ENCODE measurements at regions not wholly inside any gene's neighbourhood (a gene's known extent, or its start where the extent isn't known, plus 50 kb on each side); places are given as distances from the start of the nearest gene placed in this dataset.
"Not testable (repeated sequence)": the region's sequence is repeated elsewhere in the genome, so short reads cannot be mapped to it uniquely, and the experiment has no call there.

DNA sequence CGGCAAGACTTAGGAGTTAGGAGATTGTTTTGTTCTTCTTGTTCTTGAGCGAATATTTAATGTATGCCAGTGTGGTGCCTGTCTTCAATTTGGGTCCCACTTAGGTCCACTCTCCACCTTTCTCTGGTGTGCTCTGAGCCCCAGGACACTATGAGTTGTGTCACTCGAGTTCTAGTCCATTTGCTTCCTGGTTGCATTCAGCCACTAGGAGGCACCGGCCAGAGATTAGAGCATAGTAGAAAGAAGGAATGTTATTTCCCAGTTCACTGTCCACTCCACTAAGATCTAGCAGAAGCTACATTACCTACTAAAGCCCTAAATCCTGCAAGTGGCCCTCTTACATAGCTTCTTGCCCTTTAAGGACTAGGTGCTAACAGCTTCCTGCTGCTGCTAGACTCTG, 326.9 kb downstream of the NAF1 start:
- ATAC-seq (no peak), DNase-seq (no peak)
- H3K9me3 ChIP-seq, result peaks cover 2% of the 10 kb centered on the region
- peaks cover 13% of the 10 kb centered on the region for H3K4me1 ChIP-seq (ENCODE audit: low read depth)
- no peak overlapping the region for H3K4me3 ChIP-seq
- no peaks in the 10 kb centered on the region for H3K36me3 ChIP-seq (ENCODE audit: low read depth)
- intact Hi-C loops (cut with DNase I, micrococcal nuclease), result no loop called here
- TF ChIP-seq, protein P1, sequence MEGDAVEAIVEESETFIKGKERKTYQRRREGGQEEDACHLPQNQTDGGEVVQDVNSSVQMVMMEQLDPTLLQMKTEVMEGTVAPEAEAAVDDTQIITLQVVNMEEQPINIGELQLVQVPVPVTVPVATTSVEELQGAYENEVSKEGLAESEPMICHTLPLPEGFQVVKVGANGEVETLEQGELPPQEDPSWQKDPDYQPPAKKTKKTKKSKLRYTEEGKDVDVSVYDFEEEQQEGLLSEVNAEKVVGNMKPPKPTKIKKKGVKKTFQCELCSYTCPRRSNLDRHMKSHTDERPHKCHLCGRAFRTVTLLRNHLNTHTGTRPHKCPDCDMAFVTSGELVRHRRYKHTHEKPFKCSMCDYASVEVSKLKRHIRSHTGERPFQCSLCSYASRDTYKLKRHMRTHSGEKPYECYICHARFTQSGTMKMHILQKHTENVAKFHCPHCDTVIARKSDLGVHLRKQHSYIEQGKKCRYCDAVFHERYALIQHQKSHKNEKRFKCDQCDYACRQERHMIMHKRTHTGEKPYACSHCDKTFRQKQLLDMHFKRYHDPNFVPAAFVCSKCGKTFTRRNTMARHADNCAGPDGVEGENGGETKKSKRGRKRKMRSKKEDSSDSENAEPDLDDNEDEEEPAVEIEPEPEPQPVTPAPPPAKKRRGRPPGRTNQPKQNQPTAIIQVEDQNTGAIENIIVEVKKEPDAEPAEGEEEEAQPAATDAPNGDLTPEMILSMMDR (IDR thresholded peaks at IDR 0.05), result no peak

DNA sequence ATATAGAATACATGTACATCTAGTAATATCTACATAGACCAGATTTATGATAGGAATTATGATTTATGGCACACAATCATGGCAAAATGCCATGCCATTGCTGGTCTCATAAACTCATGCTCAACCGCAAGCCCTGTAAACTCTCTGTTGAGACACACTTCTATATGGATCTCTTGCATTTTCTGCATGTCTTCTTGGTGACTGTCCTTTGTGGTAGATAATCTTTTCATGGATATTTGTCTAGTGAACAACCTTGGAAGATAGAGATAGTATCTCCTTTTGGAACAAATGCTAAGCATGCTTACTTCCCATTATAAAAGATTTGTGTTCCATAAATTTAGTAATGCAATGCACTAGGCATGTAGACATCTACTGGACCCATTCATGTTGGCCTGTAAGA, 328.0 kb downstream of the NAF1 start:
- Histone ChIP-seq H3K4me1 (ENCODE audit: low read depth) (peaks cover 13% of the 10 kb centered on the region), H3K4me3 (no peak overlapping the region), H3K9me3 (peaks cover 2% of the 10 kb centered on the region), H3K36me3 (ENCODE audit: low read depth) (no peaks in the 10 kb centered on the region)
- DNase-seq, result peak in 2 of 3 donors; percentile 22 to 78
- peak; percentile 85 for ATAC-seq
- TF ChIP-seq, protein P1 (IDR thresholded peaks at IDR 0.05), result no peak
- intact Hi-C loops (cut with DNase I, micrococcal nuclease), result no loop called here

GRCh38 chr4:162837679-162838078, 329.0 kb downstream of the NAF1 start:
- H3K36me3 ChIP-seq (ENCODE audit: low read depth), result no peaks in the 10 kb centered on the region
- intact Hi-C loops (cut with DNase I, micrococcal nuclease), result no loop called here
- H3K4me3 ChIP-seq, result no peak overlapping the region
- peaks cover 2% of the 10 kb centered on the region for H3K9me3 ChIP-seq
- DNase-seq (no peak), ATAC-seq (no peak)
- TF ChIP-seq, protein P1 (IDR thresholded peaks at IDR 0.05), result no peak
- peaks cover 13% of the 10 kb centered on the region for H3K4me1 ChIP-seq (ENCODE audit: low read depth)

- intact Hi-C loops (cut with DNase I, micrococcal nuclease), result no loop called here
- peaks cover 2% of the 10 kb centered on the region for H3K9me3 ChIP-seq
- H3K4me1 ChIP-seq (ENCODE audit: low read depth), result peaks cover 13% of the 10 kb centered on the region
- TF ChIP-seq, protein P1 (IDR thresholded peaks at IDR 0.05), result no peak
- H3K36me3 ChIP-seq (ENCODE audit: low read depth), result no peaks in the 10 kb centered on the region
- peak in 1 of 3 donors; percentile 43 for DNase-seq
- no peak overlapping the region for H3K4me3 ChIP-seq
- peak; percentile 72 for ATAC-seq
Observed at GRCh38 chr4:162837241-162837640, 329.4 kb downstream of the NAF1 start.

GRCh38 chr4:162836773-162837172, 329.9 kb downstream of the NAF1 start:
- no peaks in the 10 kb centered on the region for H3K36me3 ChIP-seq (ENCODE audit: low read depth)
- intact Hi-C loops (cut with DNase I, micrococcal nuclease), result no loop called here
- TF ChIP-seq, protein P1 (IDR thresholded peaks at IDR 0.05), result no peak
- H3K9me3 ChIP-seq, result peaks cover 2% of the 10 kb centered on the region
- no peak for ATAC-seq
- no peak overlapping the region for H3K4me3 ChIP-seq
- no peak for DNase-seq
- H3K4me1 ChIP-seq (ENCODE audit: low read depth), result peaks cover 13% of the 10 kb centered on the region

DNA sequence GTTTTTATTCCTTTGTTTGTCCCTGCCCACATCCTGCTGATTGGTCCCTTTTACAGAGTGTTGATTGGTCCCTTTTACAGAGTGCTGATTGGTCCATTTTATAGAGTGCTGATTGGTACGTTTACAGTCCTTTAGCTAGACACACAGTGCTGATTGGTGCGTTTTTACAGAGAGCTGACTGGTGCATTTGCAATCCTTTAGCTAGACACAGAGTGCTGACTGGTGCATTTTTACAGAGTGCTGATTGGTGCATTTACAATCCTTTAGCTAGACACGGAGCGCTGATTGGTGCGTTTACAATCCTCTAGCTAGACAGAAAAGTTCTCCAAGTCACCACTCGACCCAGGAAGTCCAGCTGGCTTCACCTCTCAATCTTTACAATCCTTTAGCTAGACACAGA, 330.4 kb downstream of the NAF1 start:
- intact Hi-C loops (cut with DNase I, micrococcal nuclease); ATAC-seq; H3K9me3 ChIP-seq: not testable (repeated sequence)

More for the DNA sequence above, 330.4 kb downstream of the NAF1 start:
- H3K4me3 ChIP-seq; H3K36me3 ChIP-seq (ENCODE audit: low read depth): not testable (repeated sequence)
- H3K4me1 ChIP-seq (ENCODE audit: low read depth), result peaks cover 13% of the 10 kb centered on the region
- DNase-seq, result peak in 2 of 3 donors; percentile 8 to 16
